ENCODE measurements at regions not wholly inside any gene's neighbourhood (a gene's known extent, or its start where the extent isn't known, plus 50 kb on each side); places are given as distances from the start of the nearest gene placed in this dataset.

- Histone ChIP-seq H3K9me3 (ENCODE audit: control insufficient read depth, low read depth, low read length) (no peaks in the 10 kb centered on the region), H2AK5ac (ENCODE audit: insufficient read length, low read length) (no peak overlapping the region), H2BK120ac (ENCODE audit: low read depth, low read length, poor library complexity, severe bottlenecking) (no peak overlapping the region), H2BK12ac (ENCODE audit: insufficient read length, low read depth, low read length) (no peak overlapping the region), H2BK5ac (ENCODE audit: insufficient read length, low read length) (no peak overlapping the region), H3K18ac (ENCODE audit: insufficient read length, low read depth, low read length) (no peak overlapping the region), H3K27ac (ENCODE audit: insufficient read length, low read depth, low read length) (no peak overlapping the region), H2BK20ac (ENCODE audit: low read depth, low read length, poor library complexity, severe bottlenecking) (no peak overlapping the region), H3K79me1 (ENCODE audit: insufficient read depth, low read depth, low read length, poor library complexity, severe bottlenecking) (no peaks in the 10 kb centered on the region), H4K91ac (ENCODE audit: insufficient read length, low read depth, low read length) (no peak overlapping the region), H3K4me2 (ENCODE audit: insufficient read depth, insufficient read length, low read length) (no peak overlapping the region), H2AFZ (ENCODE audit: low read length) (no peak overlapping the region), H3K4me1 (ENCODE audit: insufficient read depth, low read length) (no peaks in the 10 kb centered on the region), H3K56ac (ENCODE audit: insufficient read length, low read depth, low read length) (no peak overlapping the region), H3K9ac (ENCODE audit: extremely low read depth, insufficient read length, low read length) (no peak overlapping the region), H3K4ac (ENCODE audit: low read depth, low read length) (no peak overlapping the region), H3K23me2 (ENCODE audit: insufficient read length, low read depth, low read length, poor library complexity, severe bottlenecking) (no peaks in the 10 kb centered on the region), H4K5ac (ENCODE audit: insufficient read length, low read depth, low read length) (no peak overlapping the region), H4K20me1 (ENCODE audit: control insufficient read depth, insufficient read depth, insufficient read length) (no peaks in the 10 kb centered on the region), H3T11ph (ENCODE audit: low read length) (no peak overlapping the region), H3K27me3 (ENCODE audit: insufficient read depth, low read length) (no peaks in the 10 kb centered on the region), H2BK15ac (ENCODE audit: low read depth, low read length) (no peak overlapping the region), H3K14ac (ENCODE audit: insufficient read depth, low read length) (no peak overlapping the region), H3K79me2 (ENCODE audit: insufficient read depth, low read length) (no peaks in the 10 kb centered on the region), H4K8ac (replicated peaks; ENCODE audit: insufficient read length, low read depth, low read length) (no peak overlapping the region), H3K23ac (ENCODE audit: insufficient read length, low read depth, low read length) (no peak overlapping the region)
- Mint-ChIP-seq H3K4me1 (peaks cover 0 to 5% of the 10 kb centered on the region in 2 experiments; a peak in 2 of 4 replicates), H3K27ac (peak overlapping the region in 1 of 3 experiments; percentile 9; a peak in 1 of 7 replicates), H3K9me3 (no peaks in the 10 kb centered on the region; a peak in 1 of 5 replicates), H3K27me3 (ENCODE audit: low read depth) (no peaks in the 10 kb centered on the region), H3K4me3 (no peak overlapping the region), H3K36me3 (ENCODE audit: insufficient read depth in 1 of 3, low read depth in 3 of 3) (no peaks in the 10 kb centered on the region)
- DNase-seq: no peak
- TF ChIP-seq CTCF (conservative IDR thresholded peaks at IDR 0.05): no peak
- no CpG with 5 or more reads among the region's 5 CpGs for WGBS (ENCODE audit: extremely low coverage, insufficient read length, low lambda C conversion rate)
Observed at GRCh38 chr10:109306698-109307097, 616.6 kb downstream of the XPNPEP1 start.

All from H9 (cell line).